A549 (cell line): ENCODE measurements at regions not wholly inside any gene's neighbourhood (a gene's known extent, or its start where the extent isn't known, plus 50 kb on each side); places are given as distances from the start of the nearest gene placed in this dataset.

Experiments
- BHLHE40 ChIP-seq: IDR thresholded peaks from 2 replicates; pipeline ENCODE4 v1.6.1; 2012; ENCODE audit warnings: low read depth, low read length, inconsistent platforms
- EHMT2 ChIP-seq: fragments of 200-600 bp; sonication (generic); IDR thresholded peaks from 2 replicates; pipeline ENCODE4 v1.6.1; 2016; ENCODE audit warnings: antibody characterized with exemption, low read depth, mild to moderate bottlenecking, moderate library complexity
- MAX ChIP-seq: IDR thresholded peaks from 2 replicates; pipeline ENCODE4 v1.6.1; 2012
- NR3C1 ChIP-seq: fragments of >200 bp; sonication (Bioruptor Twin); formaldehyde crosslinking; IDR thresholded peaks from 3 replicates; pipeline ENCODE4 v1.6.1; 2017
- PHF8 ChIP-seq: fragments of 200-600 bp; sonication (generic); IDR thresholded peaks from 2 replicates; pipeline ENCODE4 v1.6.1; 2016; ENCODE audit warnings: low read depth, mild to moderate bottlenecking, antibody characterized with exemption, moderate library complexity, borderline replicate concordance
- POLR2A ChIP-seq: IDR thresholded peaks from 2 replicates; pipeline ENCODE4 v1.6.1; 2012; ENCODE audit warnings: mild to moderate bottlenecking, low read length
- RAD21 ChIP-seq, 2 experiments: fragments of >200 bp in 1 of 2; sonication (Bioruptor Twin) in 1 of 2; formaldehyde crosslinking in 1 of 2; IDR thresholded peaks in 1 of 2; conservative IDR thresholded peaks in 1 of 2; 2 replicates in 1 of 2; 3 replicates in 1 of 2; pipeline ENCODE4 v1.6.1; 2012 to 2018; ENCODE audit warnings: inconsistent platforms in 1 of 2
- SMC3 ChIP-seq: fragments of >200 bp; sonication (Bioruptor Twin); formaldehyde crosslinking; IDR thresholded peaks from 3 replicates; pipeline ENCODE4 v1.6.1; 2018; ENCODE audit warnings: inconsistent platforms
- TF ChIP-seq, protein P1 (sequence below): fragments of >200 bp; sonication (Bioruptor Twin); formaldehyde crosslinking; IDR thresholded peaks from 3 replicates; pipeline ENCODE4 v1.5.1; 2016
- TF ChIP-seq, protein P2 (sequence below): fragments of 200-600 bp; sonication (generic); IDR thresholded peaks from 2 replicates; pipeline ENCODE4 v1.6.1; 2016; ENCODE audit warnings: antibody characterized with exemption, mild to moderate bottlenecking, moderate library complexity

DNA sequence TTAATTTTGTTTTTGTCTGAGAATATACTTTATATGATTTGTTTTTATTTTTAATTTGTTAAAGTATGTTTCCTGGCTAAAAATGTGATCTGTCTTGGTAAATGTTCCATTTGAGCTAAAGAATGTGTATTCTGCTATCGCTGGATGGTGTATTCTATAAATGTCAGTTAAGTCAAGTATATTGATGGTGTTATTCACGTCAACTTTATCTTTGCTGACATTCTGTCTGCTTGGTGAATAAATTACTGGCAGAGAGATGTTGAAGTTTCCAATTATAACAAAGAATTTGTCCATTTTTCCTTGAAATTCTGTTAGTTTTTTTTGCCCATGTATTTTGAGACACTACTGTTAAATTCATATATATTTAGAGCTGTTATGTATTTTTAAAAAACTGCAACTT, 1131.8 kb upstream of the GJE1 start:
- TF ChIP-seq BHLHE40: no peak
- no peak for TF ChIP-seq EHMT2
- no peak for TF ChIP-seq PHF8
- TF ChIP-seq, protein P1, sequence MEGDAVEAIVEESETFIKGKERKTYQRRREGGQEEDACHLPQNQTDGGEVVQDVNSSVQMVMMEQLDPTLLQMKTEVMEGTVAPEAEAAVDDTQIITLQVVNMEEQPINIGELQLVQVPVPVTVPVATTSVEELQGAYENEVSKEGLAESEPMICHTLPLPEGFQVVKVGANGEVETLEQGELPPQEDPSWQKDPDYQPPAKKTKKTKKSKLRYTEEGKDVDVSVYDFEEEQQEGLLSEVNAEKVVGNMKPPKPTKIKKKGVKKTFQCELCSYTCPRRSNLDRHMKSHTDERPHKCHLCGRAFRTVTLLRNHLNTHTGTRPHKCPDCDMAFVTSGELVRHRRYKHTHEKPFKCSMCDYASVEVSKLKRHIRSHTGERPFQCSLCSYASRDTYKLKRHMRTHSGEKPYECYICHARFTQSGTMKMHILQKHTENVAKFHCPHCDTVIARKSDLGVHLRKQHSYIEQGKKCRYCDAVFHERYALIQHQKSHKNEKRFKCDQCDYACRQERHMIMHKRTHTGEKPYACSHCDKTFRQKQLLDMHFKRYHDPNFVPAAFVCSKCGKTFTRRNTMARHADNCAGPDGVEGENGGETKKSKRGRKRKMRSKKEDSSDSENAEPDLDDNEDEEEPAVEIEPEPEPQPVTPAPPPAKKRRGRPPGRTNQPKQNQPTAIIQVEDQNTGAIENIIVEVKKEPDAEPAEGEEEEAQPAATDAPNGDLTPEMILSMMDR: no peak
- TF ChIP-seq SMC3: no peak
- TF ChIP-seq MAX: no peak
- no peak for TF ChIP-seq RAD21 (conservative IDR thresholded peaks at IDR 0.05 in 1 of 2, IDR thresholded peaks at IDR 0.05 in 1 of 2)
- TF ChIP-seq NR3C1: no peak
- TF ChIP-seq POLR2A: no peak
- TF ChIP-seq, protein P2, sequence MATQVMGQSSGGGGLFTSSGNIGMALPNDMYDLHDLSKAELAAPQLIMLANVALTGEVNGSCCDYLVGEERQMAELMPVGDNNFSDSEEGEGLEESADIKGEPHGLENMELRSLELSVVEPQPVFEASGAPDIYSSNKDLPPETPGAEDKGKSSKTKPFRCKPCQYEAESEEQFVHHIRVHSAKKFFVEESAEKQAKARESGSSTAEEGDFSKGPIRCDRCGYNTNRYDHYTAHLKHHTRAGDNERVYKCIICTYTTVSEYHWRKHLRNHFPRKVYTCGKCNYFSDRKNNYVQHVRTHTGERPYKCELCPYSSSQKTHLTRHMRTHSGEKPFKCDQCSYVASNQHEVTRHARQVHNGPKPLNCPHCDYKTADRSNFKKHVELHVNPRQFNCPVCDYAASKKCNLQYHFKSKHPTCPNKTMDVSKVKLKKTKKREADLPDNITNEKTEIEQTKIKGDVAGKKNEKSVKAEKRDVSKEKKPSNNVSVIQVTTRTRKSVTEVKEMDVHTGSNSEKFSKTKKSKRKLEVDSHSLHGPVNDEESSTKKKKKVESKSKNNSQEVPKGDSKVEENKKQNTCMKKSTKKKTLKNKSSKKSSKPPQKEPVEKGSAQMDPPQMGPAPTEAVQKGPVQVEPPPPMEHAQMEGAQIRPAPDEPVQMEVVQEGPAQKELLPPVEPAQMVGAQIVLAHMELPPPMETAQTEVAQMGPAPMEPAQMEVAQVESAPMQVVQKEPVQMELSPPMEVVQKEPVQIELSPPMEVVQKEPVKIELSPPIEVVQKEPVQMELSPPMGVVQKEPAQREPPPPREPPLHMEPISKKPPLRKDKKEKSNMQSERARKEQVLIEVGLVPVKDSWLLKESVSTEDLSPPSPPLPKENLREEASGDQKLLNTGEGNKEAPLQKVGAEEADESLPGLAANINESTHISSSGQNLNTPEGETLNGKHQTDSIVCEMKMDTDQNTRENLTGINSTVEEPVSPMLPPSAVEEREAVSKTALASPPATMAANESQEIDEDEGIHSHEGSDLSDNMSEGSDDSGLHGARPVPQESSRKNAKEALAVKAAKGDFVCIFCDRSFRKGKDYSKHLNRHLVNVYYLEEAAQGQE: no peak
